Neuron (in vitro differentiated cells): ENCODE measurements at regions not wholly inside any gene's neighbourhood (a gene's known extent, or its start where the extent isn't known, plus 50 kb on each side); places are given as distances from the start of the nearest gene placed in this dataset.

Experiments used
- H2AFZ ChIP-seq: one replicate; pipeline ENCODE4 v1.6.1; 2013; ENCODE audit warnings: low read depth, mild to moderate bottlenecking, inconsistent platforms, low read length, moderate library complexity
- H3K27me3 ChIP-seq: one replicate; pipeline ENCODE4 v1.6.1; 2013; ENCODE audit warnings: low read length; ENCODE audit not compliant: insufficient read depth
- H3K36me3 ChIP-seq: one replicate; pipeline ENCODE4 v1.6.1; 2013; ENCODE audit warnings: low read length; ENCODE audit not compliant: insufficient read depth
- H3K4me1 ChIP-seq: one replicate; pipeline ENCODE4 v1.6.1; 2013; ENCODE audit warnings: low read length; ENCODE audit not compliant: insufficient read depth
- H3K4me3 ChIP-seq: 2 replicates; pipeline ENCODE4 v1.5.1; 2013; ENCODE audit warnings: mild to moderate bottlenecking, low read length, moderate library complexity
- H3K9me3 ChIP-seq: one replicate; pipeline ENCODE4 v1.6.1; 2013; ENCODE audit warnings: low read length

DNA sequence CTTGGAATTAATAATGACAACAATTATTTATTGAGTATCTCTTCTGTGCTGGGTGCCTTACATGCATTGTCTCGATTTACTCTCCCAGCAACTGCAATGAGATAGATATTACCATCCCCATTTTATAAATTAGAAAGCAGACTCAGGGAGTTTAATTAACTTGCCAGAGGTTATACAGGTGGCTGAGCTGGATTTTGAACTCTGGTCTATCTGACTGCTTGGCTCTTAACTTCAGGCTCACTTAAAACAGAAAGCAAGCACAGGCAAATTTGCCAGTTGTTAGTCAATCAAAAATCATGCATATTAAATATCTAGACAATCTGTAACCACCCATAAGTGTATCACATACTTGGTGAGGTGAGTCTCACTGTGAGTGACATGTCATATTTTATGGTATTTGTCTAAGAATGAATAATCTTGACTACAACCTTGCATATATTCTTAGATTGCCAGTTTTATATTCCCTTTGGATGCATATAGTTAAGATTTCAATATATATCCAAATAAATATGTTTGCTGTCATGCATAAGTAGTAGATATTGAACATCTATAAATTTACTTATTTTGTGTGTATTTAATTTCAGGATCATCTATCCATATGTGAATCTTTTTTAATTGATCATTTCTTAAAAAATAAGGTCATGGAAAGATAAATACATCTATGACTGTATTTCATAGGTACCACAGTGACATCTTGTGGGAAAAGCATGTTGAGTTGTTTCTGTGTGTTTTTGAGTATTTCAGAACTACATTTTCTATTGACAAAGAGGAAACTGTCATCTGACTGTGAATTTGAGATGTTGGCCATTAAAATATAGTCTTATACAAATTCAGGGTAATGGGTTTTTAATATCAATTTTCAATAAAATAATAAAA lies 112.0 kb upstream of the ARHGAP42 start:
- H3K4me3 ChIP-seq = no peak overlapping the region
- H3K9me3 ChIP-seq = no peaks in the 10 kb centered on the region
- H3K4me1 ChIP-seq = peaks cover 2% of the 10 kb centered on the region
- H3K27me3 ChIP-seq = no peaks in the 10 kb centered on the region
- no peaks in the 10 kb centered on the region for H3K36me3 ChIP-seq
- no peak overlapping the region for H2AFZ ChIP-seq

DNA sequence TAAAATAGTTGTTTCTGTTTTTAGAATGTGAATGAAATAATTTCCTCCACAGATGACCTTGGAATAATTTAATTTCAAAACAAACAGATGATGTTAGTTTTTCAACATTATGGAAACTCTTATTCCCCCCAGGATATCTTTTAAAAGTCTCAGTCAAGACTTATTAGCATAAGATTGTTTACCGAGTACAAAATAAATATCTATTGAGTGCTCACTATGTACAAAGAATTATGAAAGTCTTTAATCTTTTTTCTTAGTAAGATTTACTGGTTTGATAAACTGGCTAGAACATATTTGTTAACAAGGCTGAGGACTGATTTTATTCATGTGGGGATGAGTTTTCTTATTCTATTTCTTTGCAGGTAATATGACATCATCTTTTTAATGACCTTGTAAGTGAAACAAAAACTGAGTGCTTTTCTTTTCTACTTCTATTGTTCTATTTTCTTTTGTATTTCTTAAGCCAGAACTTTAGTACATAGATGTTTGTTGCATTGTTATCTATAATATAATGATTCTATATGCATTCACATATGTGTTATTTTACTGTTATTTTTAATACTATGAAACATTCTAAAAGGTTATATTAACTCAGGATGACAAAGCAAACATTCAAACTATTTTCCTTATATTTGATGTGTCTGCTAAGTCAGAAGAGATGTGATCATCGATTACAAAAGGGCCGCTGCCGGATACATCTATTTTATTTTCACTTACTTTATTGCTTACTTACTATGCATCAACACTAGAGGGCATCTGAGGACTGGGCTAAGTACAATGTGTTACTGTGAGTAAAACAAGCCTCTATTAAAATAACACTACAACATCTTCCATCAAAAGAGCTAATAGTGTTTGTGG lies 111.0 kb upstream of the ARHGAP42 start:
- Histone ChIP-seq H3K9me3 (no peaks in the 10 kb centered on the region), H3K4me1 (peaks cover 2% of the 10 kb centered on the region), H2AFZ (peak overlapping the region; percentile 43), H3K4me3 (no peak overlapping the region), H3K36me3 (no peaks in the 10 kb centered on the region), H3K27me3 (no peaks in the 10 kb centered on the region)

DNA sequence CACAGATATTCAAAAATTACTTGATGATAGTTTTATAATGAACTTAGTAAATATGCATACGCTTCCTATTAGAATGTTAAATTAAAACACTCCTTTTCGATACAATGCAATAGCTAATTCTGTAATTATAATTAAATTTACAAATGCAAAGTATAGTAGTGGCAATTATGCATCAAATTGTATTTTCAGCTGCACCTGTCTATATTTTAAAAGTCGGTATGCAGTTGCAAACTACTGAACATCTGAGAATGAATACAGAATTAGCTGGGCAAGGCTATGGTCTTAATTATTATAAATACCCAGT lies 110.4 kb upstream of the ARHGAP42 start:
- H3K36me3 ChIP-seq = no peaks in the 10 kb centered on the region
- H2AFZ ChIP-seq = no peak overlapping the region
- no peaks in the 10 kb centered on the region for H3K27me3 ChIP-seq
- H3K4me3 ChIP-seq = no peak overlapping the region
- no peaks in the 10 kb centered on the region for H3K9me3 ChIP-seq
- peaks cover 2% of the 10 kb centered on the region for H3K4me1 ChIP-seq

DNA sequence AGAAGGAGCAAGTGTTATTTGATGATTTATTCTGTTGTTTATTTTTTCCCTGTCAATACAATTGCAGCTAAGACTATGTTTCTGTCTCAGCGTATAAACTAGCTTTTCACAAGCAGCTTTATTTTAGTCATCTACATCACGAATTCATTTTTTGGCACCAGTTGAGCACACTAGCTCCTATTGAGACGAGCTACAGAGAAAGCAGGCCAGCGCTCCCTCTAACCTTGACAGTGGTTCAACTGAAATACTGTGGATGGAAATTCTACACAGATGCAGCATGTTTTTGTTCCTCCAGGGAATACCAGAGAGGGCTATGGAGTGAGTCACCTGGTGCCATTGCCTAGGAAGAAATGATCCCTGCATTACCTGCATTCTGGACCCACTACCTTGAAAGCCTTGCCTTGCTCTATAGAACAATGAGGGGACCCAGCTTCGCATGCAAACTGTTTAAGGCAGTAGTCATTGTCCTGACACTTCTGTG lies 108.2 kb upstream of the ARHGAP42 start:
- H3K4me3 ChIP-seq = no peak overlapping the region
- H3K4me1 ChIP-seq = peaks cover 2% of the 10 kb centered on the region
- H3K36me3 ChIP-seq = no peaks in the 10 kb centered on the region
- no peak overlapping the region for H2AFZ ChIP-seq
- no peaks in the 10 kb centered on the region for H3K9me3 ChIP-seq
- H3K27me3 ChIP-seq = no peaks in the 10 kb centered on the region

- Histone ChIP-seq H3K9me3 (no peaks in the 10 kb centered on the region), H3K4me3 (no peak overlapping the region)
These were observed 105.8 kb upstream of the ARHGAP42 start for GRCh38 chr11:100581318-100581717.

DNA sequence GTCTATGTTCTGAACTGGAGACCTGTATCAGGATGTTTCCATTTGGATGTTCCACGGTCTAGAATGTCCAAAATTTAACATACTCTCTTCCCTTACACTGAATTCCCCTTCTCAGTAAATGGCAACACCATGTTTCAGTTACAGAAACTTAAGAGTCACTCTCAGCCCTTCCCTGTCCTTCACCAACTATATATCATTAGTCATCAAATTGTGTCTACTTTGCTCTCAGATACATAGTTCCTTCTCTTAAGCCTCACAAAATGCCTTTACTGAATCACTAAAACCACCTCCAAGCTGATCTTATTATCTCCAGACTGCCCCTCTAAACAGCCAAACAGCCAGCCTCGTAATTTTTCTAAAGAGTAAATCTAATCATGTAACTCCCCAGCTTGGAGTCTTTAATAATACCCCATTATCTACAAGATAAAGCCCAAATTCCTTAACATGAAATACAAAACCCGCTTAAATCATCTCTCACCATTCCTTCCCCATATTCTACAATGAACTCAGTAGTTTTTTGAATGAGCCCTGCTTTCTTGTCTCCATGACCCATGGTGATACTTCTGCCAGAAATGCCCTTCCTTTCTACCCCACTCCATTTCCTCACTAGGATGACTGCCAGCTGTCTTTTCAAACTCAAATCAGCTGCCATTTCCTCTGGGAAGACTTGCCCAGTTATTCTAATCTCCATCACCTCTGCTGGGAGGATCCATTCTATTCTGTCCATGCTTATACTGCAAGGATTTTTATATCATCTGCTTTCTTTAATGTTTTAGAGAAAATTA lies 102.7 kb upstream of the ARHGAP42 start:
- Histone ChIP-seq H3K36me3 (no peaks in the 10 kb centered on the region), H3K27me3 (no peaks in the 10 kb centered on the region)

More at GRCh38 chr11:100581318-100581717, 105.8 kb upstream of the ARHGAP42 start:
- no peaks in the 10 kb centered on the region for H3K36me3 ChIP-seq
- H3K27me3 ChIP-seq = no peaks in the 10 kb centered on the region
- no peak overlapping the region for H2AFZ ChIP-seq
- peaks cover 12% of the 10 kb centered on the region for H3K4me1 ChIP-seq

GRCh38 chr11:100585728-100586127 lies 101.4 kb upstream of the ARHGAP42 start:
- peaks cover 12% of the 10 kb centered on the region for H3K4me1 ChIP-seq
- H2AFZ ChIP-seq = no peak overlapping the region
- no peak overlapping the region for H3K4me3 ChIP-seq
- H3K9me3 ChIP-seq = no peaks in the 10 kb centered on the region
- H3K27me3 ChIP-seq = no peaks in the 10 kb centered on the region
- H3K36me3 ChIP-seq = no peaks in the 10 kb centered on the region

More for the DNA sequence above, 102.7 kb upstream of the ARHGAP42 start:
- no peak overlapping the region for H2AFZ ChIP-seq
- peaks cover 12% of the 10 kb centered on the region for H3K4me1 ChIP-seq
- no peak overlapping the region for H3K4me3 ChIP-seq
- H3K9me3 ChIP-seq = no peaks in the 10 kb centered on the region

- Histone ChIP-seq H2AFZ (no peak overlapping the region), H3K9me3 (no peaks in the 10 kb centered on the region), H3K4me3 (no peak overlapping the region), H3K4me1 (peaks cover 12% of the 10 kb centered on the region), H3K36me3 (no peaks in the 10 kb centered on the region), H3K27me3 (no peaks in the 10 kb centered on the region)
These were observed 100.6 kb upstream of the ARHGAP42 start for GRCh38 chr11:100586361-100587101.

DNA sequence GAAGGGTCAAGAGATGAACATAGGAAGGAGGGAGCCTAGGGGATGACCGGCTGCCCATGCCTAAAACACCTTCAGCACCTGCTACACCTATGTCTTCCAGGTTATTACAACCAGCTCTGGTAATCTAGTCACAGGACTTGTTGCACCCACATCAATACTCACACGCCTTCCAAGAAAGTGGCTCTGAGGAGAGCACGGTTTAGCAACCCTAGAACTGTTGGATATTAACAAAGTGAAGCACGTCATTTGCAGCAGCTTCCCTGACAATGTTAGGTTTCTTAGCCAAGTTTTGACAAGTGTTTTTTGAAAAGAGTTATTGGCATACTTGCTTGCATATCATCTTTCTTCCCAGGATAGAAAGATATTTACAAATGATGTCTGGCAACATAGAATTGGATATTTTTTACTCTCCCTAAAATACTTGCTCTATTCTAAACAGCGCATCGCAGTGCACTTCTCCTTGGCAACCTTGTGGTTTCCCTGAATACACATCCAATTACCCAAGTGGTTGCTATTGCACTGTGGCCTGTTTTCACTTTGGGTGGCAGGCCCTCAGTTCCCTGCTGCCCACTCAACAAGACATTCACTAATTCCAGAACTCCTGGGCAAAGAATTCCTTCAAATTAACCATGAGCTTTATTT lies 94.3 kb upstream of the ARHGAP42 start:
- Histone ChIP-seq H2AFZ (no peak overlapping the region), H3K4me1 (no peaks in the 10 kb centered on the region), H3K27me3 (no peaks in the 10 kb centered on the region), H3K36me3 (no peaks in the 10 kb centered on the region), H3K9me3 (no peaks in the 10 kb centered on the region), H3K4me3 (no peak overlapping the region)

- Histone ChIP-seq H3K9me3 (no peaks in the 10 kb centered on the region), H3K27me3 (no peaks in the 10 kb centered on the region), H2AFZ (no peak overlapping the region), H3K36me3 (no peaks in the 10 kb centered on the region), H3K4me3 (no peak overlapping the region), H3K4me1 (no peaks in the 10 kb centered on the region)
These were observed 93.8 kb upstream of the ARHGAP42 start for GRCh38 chr11:100593291-100593690.

DNA sequence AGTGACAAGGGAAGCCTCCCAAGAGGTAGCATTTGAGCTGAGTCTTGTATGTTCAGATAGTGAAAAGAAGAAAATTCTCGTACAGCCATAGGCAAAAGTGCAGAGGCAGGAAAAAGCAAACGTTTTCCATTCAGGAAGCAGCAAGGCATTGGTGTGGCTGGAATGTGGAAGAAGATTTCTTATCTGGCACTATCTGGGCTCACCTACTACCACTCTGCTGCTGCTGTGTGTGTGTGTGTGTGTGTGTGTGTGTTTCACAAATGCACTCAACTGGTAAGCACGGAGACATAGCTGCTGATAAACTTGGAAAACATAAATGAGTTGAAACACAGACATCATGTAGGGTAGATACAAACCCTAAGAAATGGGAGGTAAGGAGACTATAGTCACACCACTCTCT lies 92.8 kb upstream of the ARHGAP42 start:
- Histone ChIP-seq H3K27me3 (no peaks in the 10 kb centered on the region), H3K4me1 (no peaks in the 10 kb centered on the region), H3K9me3 (no peaks in the 10 kb centered on the region), H3K4me3 (no peak overlapping the region), H2AFZ (no peak overlapping the region), H3K36me3 (no peaks in the 10 kb centered on the region)

DNA sequence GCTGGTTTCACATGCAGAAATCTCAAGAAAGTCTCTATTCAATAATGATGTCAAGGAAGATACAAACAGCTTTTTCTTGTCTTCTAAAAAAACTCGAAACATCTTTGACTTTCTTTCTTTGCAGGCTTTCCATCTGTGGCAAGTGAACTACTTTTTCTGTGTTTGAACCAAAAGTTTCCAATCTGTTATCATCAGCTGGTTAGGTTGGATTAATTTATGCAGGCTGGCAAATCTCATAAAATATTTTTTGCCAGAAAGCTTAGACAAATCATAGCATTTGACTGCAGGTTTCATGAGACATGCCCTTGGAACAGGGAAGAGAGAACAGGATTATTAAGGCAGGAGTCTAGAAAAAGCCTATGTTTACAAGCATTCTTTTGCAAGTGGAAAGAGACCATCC lies 86.1 kb upstream of the ARHGAP42 start:
- no peaks in the 10 kb centered on the region for H3K27me3 ChIP-seq
- no peaks in the 10 kb centered on the region for H3K36me3 ChIP-seq

More for the DNA sequence above, 86.1 kb upstream of the ARHGAP42 start:
- H2AFZ ChIP-seq = no peak overlapping the region
- H3K9me3 ChIP-seq = no peaks in the 10 kb centered on the region
- H3K4me3 ChIP-seq = no peak overlapping the region
- no peaks in the 10 kb centered on the region for H3K4me1 ChIP-seq
